ENCODE measurements at regions not wholly inside any gene's neighbourhood (a gene's known extent, or its start where the extent isn't known, plus 50 kb on each side); places are given as distances from the start of the nearest gene placed in this dataset.
"Not testable (repeated sequence)": the region's sequence is repeated elsewhere in the genome, so short reads cannot be mapped to it uniquely, and the experiment has no call there.

DNA sequence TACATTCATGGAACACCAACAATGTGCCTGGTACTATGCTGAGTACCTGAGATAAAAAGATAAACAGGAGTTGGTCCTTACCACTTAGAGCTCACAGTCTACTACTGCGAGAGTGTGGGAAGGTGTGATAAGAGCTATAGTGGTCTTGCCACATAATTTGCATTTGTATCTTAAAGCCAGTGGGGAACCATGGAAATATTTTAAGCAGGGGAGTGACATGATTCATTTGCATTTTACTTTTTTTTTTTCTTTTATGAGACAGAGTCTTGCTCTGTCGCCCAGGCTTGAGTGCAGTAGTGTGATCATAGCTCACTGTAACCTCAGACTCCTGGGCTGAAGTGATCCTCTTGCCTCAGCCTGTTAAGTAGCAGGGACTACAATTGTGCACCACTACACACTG lies 53.6 kb downstream of the SRGAP2 start:
- not testable (repeated sequence) for DNase-seq (ENCODE audit: low read depth)

DNA sequence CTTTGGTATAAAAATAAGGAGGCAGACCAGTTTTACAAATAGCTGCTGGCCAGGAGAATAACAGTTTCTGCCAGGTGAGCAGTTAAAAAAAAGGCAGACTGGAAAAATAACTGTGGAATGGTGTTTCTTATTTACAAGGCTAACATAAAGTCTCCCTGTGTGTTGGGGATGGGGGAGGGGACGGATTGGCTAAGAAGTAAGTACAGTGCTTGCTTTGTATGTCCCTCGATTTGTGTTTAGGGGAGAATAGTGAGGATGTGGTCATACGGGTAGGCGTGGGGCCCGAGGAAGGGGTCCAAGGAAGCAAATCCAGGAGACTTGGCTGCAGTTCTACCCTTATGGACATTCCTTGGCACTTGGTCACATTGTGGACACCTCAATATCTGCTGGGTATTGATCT lies 58.1 kb downstream of the SRGAP2 start:
- DNase-seq (ENCODE audit: low read depth): not testable (repeated sequence)

DNA sequence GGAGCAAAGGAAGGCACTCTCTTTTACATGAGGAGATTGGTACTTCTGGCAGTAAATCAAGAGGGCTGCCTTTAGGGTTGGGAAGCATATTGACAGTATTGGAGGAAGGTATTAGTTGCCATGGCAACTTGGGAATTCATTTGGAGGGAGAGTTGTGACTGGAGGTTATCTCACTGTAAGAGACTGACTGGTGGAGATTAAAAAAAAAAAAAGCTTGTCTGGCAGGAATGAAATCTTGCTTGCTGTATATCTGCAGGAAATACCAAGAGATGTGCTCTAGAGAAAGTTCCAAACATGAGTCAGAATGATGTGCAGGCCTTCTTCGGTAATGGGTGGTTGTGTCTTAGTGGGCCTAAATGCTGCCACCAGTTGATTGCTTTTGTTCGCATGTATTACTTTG lies 59.1 kb downstream of the SRGAP2 start:
- not testable (repeated sequence) for DNase-seq (ENCODE audit: low read depth)

DNA sequence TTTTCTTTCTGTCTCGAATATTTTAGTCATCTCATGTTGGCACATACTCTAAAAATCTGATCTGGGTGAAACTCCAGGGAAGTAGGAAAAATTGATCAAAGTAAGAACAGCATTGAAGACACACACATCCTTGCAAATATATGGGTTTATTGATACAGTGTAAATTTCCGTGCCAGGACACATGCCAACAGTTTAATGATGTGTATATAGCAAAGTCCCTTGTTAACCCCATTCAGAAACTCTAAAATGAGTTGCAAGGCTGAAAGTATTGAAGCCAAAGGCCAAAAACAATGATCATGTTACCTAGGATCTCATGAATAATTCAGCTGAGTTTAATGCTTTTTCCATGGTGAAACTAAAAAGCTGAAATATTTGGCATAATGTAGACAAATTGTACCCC lies 61.6 kb downstream of the SRGAP2 start:
- DNase-seq (ENCODE audit: low read depth): not testable (repeated sequence)

DNA sequence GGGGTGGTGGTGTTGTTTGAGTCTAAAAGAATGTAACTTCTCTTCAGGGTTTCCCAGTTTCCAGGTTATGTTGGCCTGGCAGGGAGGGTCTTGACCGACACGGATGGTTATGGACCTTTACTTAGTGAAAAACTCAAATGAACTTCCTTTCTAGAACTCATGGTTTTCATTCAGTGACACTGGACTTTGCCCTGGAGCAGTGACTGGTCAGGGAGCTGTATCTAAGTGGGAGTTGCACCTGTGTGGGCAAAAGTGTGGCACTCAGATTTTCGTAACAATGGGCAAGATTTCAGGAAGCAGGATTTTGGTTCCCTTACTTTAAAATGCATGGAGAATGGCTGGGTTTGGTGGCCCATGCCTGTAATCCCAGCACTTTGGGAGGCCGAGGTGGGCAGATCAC lies 67.8 kb downstream of the SRGAP2 start:
- DNase-seq (ENCODE audit: low read depth): not testable (repeated sequence)

DNA sequence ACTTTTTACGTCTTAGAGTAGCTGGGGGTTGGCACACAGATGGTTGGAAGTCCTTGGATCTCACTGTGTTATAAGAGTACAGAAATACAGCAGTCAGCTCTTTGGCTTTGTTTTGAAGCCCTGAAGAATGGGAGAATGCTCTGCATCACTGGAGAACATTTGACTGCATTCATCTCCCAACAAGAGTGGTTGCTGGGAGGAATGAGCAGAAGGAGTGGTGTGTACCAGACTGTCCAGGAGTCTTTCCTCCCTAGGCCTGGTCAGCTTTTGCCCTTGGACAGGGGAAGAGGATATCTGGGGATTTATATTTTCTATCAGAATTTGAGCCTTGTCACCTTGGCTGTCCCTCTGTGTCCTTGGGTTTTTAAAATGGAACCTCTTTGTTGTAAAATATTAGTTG lies 69.8 kb downstream of the SRGAP2 start:
- DNase-seq (ENCODE audit: low read depth): not testable (repeated sequence)

DNA sequence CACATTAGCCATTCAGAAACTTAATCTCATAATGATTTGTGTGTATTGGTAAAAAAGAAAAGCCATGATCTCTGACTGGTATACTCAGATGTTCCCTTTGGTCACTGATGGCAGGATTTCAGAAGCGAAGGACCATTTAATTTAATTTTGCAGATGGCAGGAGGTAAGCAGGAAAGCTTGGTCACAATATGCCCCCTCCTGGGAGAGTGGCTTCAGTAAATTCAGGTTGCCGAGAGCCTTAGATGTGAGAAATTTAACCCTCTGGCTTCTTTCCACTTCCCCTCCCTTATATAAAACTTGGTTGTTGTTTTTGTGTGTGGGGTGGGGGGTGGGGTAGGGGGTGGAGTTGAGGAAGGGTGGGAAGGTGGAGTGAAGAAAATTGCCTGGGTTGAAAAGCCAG lies 72.8 kb downstream of the SRGAP2 start:
- not testable (repeated sequence) for DNase-seq (ENCODE audit: low read depth)

DNA sequence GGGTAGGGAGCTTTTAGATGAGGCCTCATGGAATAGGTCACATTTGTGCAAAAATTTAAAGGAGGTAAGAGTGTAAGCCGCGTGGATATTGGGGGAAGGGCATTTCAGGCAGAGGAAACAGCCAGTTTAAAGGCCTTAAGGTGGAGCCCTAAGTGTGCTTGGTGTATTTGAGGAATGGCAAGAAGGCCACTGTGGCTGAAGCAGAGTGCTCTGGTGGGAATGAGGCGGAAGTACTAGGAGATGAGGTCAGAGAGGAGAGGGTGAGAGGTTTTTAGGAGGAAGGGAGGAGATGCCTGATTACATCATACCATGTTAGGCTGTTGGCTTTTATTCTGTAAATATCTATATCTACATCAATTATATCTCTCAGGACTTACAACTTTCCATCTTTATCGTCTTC lies 75.3 kb downstream of the SRGAP2 start:
- not testable (repeated sequence) for DNase-seq (ENCODE audit: low read depth)

DNA sequence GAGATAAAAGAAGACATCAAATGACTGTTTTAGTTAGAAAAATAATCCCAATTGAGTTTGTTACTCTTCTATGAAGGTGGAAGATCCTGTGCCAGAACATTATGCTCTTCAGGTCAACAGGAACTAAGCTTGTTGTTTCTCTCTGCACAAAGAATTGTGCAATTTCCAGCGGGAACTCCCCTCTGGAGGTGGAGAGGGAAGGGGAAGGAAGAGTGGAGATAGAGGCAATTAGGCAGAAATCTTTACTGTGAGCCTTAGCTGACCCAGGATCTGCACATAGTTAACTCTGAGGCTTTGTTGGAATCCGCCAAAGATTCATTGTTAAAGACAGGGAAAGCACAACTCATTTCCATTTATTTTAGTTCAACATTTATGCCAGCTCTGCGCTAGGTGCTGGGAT lies 77.3 kb downstream of the SRGAP2 start:
- not testable (repeated sequence) for DNase-seq (ENCODE audit: low read depth)

DNA sequence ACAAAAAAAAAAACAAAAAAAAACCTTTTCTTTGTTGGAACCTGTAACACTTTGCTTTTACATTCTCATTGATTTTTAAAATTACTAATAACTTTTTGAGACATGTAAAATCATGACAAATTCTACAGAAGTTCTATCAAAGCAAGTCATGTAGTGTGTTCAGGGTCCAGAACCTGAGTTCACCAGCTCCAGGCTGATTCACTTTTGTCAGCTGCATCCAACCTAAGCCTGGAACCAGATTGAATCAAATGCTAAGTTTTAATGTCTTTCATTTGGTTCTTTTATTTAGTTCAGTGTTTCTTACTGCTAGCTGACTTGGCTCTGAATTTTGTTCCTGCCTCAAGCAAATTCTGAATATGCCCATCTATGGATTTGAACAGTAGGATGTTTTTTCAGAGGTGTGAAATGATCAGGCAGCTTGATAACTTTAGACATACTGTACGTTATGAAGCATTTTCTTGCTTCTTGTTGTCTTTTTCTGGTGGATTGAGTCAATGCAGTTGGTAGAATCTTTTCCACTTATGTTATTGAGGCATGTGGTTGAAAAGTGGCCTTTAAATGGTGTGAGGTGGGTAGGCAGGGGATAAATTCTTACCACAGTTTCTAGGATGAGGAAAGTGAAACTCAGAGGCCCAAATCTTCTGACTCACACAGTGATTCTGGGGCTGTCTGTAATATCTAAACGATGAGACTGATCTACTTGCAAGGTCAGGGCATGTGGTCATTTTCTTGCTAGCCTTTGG lies 78.7 kb downstream of the SRGAP2 start:
- DNase-seq (ENCODE audit: low read depth): not testable (repeated sequence)

DNA sequence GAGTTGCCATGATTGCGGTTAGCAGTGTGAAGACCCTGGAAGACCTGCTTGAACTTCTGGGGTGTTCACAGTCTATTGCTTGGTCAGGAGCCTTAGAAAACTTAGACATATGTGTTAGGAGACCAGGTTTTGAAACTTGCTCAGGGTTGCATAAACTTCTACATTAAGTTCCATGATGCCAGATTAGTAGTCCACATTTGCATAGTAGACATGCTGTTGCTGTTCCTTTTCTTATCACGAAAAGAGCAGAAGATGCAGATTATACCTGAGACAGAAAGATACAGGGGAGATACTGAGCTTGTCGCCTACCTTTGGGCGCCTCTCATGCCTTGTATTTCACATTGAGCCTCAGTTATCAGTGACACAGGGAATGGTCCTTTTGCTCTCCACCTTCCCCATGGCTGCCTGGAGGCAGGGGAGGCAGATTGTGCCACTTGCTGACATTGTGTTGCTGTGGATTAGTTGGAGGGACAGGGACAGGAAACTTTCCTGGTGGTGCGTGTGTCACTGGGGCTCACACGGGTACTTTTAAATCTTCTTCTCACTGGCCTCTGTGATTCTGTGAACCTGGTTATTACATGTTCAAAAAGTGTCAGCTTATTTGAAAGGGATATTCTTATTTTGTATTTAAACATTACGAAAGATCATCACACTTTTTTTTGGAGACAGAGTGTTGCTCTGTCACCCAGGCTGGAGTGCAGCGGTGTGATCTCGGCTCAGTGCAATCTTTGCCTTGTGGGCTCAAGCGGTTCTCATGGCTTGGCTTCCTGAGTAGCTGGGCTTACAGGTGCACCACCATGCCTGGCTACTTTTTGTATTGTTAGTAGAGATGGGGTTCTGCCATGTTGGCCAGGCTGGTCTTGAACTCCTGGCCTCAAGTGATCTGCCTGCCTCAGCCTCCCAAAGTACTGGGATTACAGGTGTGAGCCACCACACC lies 82.0 kb downstream of the SRGAP2 start:
- not testable (repeated sequence) for DNase-seq (ENCODE audit: low read depth)

DNA sequence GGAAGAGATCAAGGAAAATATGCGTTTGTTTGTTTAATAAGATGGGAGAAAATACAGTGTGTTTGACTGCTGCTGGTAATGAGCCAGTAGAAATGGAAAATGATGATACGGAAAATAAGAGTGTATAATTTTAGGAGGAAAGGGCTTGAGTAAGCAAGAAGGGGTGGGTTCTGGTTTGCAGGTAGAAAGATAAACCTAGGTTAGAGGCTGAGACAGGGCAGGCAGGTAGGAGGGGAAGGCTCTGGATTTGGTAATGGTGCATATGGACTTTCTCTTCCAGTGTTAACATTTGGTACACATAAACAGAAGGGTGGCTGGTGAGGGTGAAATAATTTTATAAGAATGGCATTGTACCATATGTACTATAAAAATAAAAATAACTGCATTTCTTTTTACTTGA lies 84.4 kb downstream of the SRGAP2 start:
- not testable (repeated sequence) for DNase-seq (ENCODE audit: low read depth)

DNA sequence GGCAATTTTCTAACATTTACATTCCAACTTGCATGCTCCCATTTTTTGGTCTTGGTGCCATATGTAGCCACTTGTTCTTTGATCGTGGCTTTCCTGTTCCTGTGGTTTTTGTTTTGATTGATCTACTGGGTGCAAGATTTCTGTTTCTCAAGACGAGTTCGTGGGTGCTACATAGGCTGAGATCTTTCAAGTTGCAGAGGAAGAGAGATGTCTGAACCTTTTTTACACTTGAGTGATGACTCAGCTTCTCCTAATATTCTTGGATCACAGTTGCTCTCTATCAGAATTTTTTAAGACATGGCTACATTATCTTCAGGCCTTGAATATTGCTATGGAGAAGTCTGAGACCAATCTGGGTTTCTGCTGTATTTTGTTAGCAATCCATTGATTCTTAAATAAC lies 85.1 kb downstream of the SRGAP2 start:
- not testable (repeated sequence) for DNase-seq (ENCODE audit: low read depth)

DNA sequence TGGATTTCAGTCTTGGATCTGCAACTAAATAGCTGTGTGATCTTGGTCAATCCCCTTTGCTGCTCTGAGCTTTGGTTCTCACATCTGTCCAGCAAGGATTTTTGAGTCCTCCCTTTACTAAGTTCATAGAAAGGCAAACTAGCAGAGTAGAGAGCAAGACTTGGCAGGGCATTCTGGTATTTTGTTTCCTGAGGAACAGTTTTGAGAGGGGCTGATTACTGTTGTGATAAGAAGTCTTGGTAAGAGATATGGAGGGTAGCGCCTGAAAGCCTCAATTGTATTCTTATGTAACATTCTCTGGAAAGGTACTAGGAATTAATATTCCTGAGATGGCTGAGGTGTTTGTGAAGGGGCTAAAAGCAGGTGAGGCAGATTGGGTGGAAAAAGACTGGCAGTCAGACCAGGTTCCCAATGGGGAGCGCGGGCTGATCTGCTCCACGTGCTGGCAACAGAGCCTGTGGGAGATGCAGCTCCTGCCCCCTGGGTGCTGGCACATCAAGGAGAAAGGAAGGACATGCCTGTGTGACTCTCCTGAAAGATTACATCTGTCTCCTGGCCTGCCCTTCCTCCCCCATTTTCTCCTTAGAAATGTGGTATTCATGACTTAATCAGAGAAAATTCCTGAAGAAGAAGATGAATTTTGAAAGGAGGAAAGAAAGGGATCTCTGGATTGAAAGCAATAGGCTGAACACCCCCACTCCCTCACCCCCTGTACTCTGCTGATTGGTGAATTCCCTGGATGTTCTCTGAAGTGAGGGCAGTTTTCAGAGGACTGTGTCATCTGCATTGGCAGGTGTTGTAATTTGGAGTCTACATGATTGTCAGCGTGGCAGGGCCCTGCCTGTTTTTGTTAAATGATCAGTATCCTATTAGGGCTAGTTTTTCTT lies 94.0 kb downstream of the SRGAP2 start:
- DNase-seq (ENCODE audit: low read depth): not testable (repeated sequence)

DNA sequence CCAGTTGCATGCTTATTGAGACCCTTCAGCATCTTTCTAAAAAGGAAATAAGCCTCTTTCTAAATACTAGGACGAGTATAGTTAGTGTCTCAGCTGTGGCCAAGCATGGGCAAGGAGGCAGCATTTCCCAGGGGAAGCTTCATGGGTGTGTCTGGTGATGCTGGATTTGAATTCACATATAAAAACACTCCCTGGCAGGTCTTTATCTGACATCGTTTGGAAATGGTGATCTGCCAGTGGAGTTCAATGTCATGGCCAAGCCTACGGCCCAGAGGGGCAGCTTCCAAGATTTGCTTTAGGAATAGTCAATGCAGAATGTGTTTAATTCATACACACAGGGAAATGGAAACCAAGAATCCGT lies 94.7 kb downstream of the SRGAP2 start:
- DNase-seq (ENCODE audit: low read depth): not testable (repeated sequence)

DNA sequence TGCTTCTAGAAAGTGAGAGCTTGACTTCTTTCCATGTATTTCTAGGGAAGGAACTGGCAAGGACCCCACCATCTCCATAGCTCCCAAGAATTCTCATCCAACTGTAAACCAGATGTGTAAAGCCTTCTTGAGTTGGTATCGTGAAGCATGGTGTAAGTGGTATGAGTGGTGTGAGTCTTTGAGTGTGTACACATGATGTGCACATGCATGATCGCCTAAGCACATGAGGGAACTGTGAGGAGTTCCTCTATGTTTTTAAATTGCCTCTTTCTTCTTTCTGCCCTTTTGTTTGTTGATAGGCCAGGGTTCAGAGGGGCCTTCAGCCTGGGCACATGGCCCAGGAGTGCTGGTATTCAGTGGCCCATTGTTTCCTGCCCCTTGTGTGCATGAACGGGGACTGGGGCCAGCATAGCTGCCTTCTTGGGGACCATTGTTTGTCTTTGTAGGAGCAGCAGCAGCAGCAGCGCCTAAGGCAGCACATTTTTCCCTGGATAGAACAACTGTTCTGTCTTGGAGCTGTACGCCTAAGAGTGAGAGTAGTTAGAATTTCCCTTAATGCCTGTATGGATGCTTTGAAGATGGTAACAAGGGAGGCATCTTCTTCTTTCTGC lies 95.9 kb downstream of the SRGAP2 start:
- DNase-seq (ENCODE audit: low read depth): not testable (repeated sequence)

DNA sequence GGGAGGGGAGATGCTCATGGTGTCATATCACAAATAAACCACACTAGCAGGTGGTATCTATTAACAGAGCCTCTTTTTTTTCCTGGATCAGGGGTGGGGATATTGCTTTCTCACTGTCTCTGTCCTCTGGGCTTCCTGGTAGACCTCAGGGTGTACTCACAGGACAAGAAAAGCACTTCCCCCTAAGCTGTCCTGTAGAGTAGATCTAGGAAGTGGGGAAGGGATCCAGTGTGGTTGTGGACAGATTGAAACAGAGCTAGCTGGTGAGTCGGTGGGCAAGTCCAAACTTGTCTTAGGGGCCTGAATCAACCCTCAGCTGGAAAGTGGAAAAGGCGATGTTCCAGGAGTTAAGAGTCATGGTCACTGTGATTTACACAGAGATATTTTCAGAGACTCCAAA lies 96.6 kb downstream of the SRGAP2 start:
- not testable (repeated sequence) for DNase-seq (ENCODE audit: low read depth)

DNA sequence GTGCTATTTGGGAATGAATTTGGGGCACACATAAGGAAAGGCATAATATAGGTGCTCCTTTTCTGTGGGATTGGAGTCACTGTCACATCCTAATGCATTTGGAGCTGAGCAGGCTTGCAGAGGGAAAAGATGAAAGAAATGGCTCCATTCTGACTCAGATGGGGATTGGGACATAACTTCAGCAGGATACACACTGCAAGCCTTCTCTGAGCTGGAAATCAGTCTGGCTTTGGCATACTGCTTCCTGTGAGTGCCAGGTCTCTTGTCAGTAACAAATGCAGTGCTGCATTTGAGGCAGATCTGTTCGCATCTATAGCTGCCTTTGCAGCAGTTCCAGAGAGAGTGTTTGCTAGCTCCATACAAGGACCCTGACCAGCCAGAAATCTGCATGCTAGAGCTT lies 98.7 kb downstream of the SRGAP2 start:
- DNase-seq (ENCODE audit: low read depth): not testable (repeated sequence)

DNA sequence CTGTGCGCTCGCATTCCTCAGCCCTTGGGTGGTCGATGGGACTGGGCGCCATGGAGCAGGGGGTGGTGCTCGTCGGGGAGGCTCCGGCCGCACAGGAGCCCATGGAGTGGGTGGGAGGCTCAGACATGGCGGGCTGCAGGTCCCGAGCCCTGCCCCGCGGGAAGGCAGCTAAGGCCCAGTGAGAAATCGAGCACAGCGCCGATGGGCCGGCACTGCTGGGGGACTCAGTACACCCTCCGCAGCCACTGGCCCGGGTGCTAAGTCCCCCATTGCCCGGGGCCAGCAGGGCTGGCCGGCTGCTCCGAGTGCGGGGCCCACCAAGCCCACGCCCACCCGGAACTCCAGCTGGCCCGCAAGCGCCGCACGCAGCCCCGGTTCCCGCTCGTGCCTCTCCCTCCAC lies 104.1 kb downstream of the SRGAP2 start:
- DNase-seq (ENCODE audit: low read depth): not testable (repeated sequence)

DNA sequence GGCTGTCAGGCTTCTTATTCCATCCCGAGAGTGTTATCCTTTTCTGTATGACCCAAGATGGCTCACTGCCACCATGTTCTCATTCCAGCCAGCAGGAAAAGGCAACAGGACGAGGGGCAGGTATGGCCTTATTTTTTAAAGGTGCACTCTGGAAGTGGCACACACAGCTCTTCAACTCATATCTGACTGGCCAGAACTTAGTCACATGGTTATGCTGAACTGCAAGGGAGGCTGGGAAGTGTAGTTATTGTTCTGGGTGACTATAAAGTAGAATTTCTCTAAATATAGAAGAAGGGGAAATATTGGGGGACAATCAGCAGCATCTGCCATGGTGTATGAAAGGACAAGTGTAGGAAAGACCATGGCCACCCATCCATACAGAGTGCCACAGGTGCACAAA lies 107.6 kb downstream of the SRGAP2 start:
- not testable (repeated sequence) for DNase-seq (ENCODE audit: low read depth)

DNA sequence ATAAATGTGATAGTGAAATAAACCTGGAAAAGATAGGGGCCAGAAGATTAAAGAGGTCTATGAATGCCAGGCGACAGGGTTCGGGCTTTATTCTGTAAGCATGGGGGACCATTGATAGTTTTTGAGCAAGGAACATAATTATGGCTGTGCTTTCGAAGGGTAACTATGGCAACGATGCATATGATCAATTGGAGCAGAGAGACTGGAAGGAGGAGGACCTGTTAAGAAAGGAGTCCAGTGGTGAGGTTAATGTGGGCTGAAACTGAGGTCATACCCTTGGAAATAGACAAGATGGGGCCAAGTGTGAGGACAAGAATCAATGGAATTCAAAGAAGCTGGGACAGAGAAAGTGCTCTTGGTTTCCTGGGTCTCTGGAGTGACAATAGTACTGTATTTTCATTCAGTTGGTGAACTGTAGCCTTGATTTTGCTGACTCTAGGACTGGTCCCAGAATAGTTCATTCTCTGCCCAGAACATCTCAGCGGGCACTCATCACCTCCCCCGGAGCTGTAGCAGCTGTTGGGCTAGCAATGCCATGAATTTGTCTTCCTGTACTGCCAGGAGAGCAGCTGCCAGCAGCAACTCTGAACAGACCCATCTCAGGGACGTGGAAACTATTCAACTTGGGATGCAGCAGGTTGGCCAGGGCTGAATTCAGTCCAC lies 108.4 kb downstream of the SRGAP2 start:
- not testable (repeated sequence) for DNase-seq (ENCODE audit: low read depth)

Measured in RPMI7951 (cell line).